Uterus (tissue), 2 donors: ENCODE measurements at regions not wholly inside any gene's neighbourhood (a gene's known extent, or its start where the extent isn't known, plus 50 kb on each side); places are given as distances from the start of the nearest gene placed in this dataset.

Source experiments
- CTCF ChIP-seq, 4 experiments: fragments of 200-600 bp in 2 of 4; fragments of 450-650 bp in 2 of 4; sonication (generic) in 2 of 4; IDR thresholded peaks; one replicate each; pipeline ENCODE4 v1.5.1; 2016 to 2019; ENCODE audit warnings: antibody characterized with exemption in 4 of 4, mild to moderate bottlenecking in 2 of 4, moderate library complexity in 1 of 4
- POLR2A ChIP-seq, 2 donors: fragments of 450-650 bp; IDR thresholded peaks; one replicate each; pipeline ENCODE4 v1.6.1; 2016; ENCODE audit warnings: antibody characterized with exemption in 2 of 2, mild to moderate bottlenecking in 1 of 2, moderate library complexity in 1 of 2

GRCh38 chr12:107377596-107378385 is 284.4 kb upstream of the CRY1 start:
- no peak for TF ChIP-seq CTCF (IDR thresholded peaks at IDR 0.05)
- no peak for TF ChIP-seq POLR2A (IDR thresholded peaks at IDR 0.05)
